Gastrocnemius medialis (tissue), 4 donors: ENCODE measurements at regions not wholly inside any gene's neighbourhood (a gene's known extent, or its start where the extent isn't known, plus 50 kb on each side); places are given as distances from the start of the nearest gene placed in this dataset.

ENCODE experiments used
- POLR2A ChIP-seq, 2 donors: fragments of 450-650 bp; IDR thresholded peaks; one replicate each; pipeline ENCODE4 v1.6.1; 2017; ENCODE audit warnings: antibody characterized with exemption in 2 of 2, mild to moderate bottlenecking in 2 of 2, moderate library complexity in 2 of 2
- TF ChIP-seq, protein P1 (sequence below), 5 experiments: fragments of 450-650 bp in 3 of 5; fragments of 200-600 bp in 2 of 5; sonication (generic) in 2 of 5; IDR thresholded peaks in 4 of 5; conservative IDR thresholded peaks in 1 of 5; 1 replicate in 4 of 5; 2 replicates in 1 of 5; pipeline ENCODE4 v1.5.1; 2016 to 2019; ENCODE audit warnings: antibody characterized with exemption in 5 of 5, mild to moderate bottlenecking in 3 of 5, moderate library complexity in 3 of 5

DNA sequence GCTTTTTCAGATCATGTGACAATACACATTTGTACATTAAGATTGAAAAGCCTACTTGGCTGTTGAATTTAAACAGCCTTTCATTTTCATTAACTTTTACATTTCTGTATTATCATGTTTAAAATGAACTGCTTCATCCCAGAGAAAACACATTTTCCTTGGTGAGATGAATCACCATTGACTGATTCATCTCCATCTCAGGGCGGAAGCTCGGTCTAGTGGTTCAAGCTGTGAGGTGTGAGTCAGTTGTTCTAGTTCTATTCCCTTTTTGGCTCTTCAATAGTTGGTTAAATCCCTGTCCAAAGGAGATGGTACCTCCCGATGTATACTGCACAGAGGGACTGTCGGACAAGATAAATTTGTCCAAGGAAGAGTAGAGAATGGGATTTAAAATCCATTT lies 189.7 kb downstream of the ADCYAP1 start:
- TF ChIP-seq, protein P1, sequence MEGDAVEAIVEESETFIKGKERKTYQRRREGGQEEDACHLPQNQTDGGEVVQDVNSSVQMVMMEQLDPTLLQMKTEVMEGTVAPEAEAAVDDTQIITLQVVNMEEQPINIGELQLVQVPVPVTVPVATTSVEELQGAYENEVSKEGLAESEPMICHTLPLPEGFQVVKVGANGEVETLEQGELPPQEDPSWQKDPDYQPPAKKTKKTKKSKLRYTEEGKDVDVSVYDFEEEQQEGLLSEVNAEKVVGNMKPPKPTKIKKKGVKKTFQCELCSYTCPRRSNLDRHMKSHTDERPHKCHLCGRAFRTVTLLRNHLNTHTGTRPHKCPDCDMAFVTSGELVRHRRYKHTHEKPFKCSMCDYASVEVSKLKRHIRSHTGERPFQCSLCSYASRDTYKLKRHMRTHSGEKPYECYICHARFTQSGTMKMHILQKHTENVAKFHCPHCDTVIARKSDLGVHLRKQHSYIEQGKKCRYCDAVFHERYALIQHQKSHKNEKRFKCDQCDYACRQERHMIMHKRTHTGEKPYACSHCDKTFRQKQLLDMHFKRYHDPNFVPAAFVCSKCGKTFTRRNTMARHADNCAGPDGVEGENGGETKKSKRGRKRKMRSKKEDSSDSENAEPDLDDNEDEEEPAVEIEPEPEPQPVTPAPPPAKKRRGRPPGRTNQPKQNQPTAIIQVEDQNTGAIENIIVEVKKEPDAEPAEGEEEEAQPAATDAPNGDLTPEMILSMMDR (IDR thresholded peaks at IDR 0.05 in 4 of 5, conservative IDR thresholded peaks at IDR 0.05 in 1 of 5), result no peak
- no peak for TF ChIP-seq POLR2A (IDR thresholded peaks at IDR 0.05)
